D341Med (cell line): ENCODE measurements at regions not wholly inside any gene's neighbourhood (a gene's known extent, or its start where the extent isn't known, plus 50 kb on each side); places are given as distances from the start of the nearest gene placed in this dataset.
A peak's percentile ranks its signal among the peaks of the same experiment; 100 is the strongest.

ENCODE experiments used
- DNase-seq: peaks from one replicate; pipeline ENCODE4 v3.0.0; 2012; ENCODE audit warnings: low spot score

GRCh38 chr15:91473894-91474545 is 374.0 kb downstream of the SV2B start:
- no peak for DNase-seq

- no peak for DNase-seq
Measured at GRCh38 chr15:91476861-91477260, 376.6 kb upstream of the SLCO3A1 start.

- no peak for DNase-seq
Measured at GRCh38 chr15:91478717-91479191, 374.8 kb upstream of the SLCO3A1 start.

- DNase-seq: no peak
Measured at GRCh38 chr15:91480426-91480825, 373.1 kb upstream of the SLCO3A1 start.

DNA sequence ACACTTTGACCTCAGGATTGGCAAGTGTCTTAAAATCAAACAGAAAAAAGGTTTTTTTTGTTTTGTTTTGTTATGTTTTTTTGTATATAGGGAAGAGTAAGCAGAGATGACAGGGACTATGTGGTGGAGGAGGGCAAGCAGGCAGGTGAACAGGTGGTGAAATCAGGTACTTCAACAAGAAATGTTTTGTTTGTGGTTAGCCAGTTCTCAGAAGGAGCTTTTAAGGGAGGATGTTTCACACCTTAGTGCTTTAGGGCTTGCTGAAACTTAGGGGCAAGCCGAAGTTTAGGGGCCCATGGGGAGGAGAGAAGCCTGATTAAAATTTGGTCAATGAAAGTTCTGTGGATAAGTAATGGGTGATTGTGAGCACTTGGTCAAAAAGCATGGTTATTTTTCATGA is 370.7 kb upstream of the SLCO3A1 start:
- DNase-seq: no peak

GRCh38 chr15:91484141-91484540 is 369.4 kb upstream of the SLCO3A1 start:
- peak; percentile 73 for DNase-seq

DNA sequence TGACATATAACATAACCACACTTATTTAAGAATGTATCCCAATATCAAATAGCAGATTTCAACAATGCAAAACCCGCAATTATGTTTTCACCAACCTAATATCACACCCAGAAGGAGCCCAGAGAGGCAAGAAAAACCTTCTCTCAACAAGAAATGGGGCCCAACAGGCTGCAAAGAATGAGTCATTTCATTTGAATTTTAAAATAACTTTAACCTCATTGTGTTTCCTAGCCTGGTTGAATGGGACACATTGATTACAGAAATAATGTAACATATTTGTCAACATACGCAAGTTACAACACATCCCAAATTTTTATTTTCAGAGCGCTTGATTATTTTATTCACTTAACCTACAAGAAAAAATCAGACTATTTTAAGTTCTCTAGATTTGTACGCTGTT is 365.1 kb upstream of the SLCO3A1 start:
- DNase-seq: no peak

GRCh38 chr15:91490211-91490610 is 363.3 kb upstream of the SLCO3A1 start:
- DNase-seq: no peak

DNA sequence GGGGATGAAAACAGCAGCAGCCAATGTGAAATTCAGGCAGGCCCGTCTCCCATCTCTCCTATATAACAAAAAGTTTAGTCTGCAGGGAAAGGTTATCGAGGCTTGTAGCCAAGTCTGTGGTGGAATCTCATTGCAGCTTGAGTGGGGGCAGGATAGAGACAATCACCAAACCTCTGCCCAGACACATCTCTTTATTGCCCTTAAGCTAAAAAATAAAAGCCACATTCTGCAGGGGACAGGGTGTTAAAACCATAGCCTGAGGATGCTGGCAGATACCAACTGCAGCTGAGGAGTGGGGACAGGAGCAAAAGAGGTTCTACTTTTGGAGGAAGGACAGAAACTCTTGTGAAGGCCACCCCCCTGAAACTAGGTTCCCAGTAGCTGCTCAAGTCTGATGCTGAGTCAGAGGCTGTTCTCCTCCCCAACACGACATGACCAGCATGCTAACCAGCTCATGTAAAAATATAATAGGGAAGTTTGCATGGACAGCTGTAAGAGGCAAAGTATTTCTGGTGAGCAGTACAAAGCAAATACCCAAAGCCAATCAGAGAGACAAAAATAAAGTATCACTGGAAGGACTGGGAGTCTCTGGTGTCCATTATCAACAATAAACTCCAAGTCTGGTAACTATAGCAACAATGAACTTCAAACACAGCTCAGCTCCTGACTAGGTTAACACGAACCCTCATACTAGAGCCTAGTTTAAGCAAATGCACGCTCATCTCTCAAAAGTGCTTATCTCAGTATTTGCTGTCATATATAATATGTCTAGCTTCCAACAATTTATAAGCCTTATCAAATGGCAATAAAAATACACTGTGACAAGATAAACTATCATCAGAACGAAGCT is 362.2 kb upstream of the SLCO3A1 start:
- DNase-seq: no peak

DNA sequence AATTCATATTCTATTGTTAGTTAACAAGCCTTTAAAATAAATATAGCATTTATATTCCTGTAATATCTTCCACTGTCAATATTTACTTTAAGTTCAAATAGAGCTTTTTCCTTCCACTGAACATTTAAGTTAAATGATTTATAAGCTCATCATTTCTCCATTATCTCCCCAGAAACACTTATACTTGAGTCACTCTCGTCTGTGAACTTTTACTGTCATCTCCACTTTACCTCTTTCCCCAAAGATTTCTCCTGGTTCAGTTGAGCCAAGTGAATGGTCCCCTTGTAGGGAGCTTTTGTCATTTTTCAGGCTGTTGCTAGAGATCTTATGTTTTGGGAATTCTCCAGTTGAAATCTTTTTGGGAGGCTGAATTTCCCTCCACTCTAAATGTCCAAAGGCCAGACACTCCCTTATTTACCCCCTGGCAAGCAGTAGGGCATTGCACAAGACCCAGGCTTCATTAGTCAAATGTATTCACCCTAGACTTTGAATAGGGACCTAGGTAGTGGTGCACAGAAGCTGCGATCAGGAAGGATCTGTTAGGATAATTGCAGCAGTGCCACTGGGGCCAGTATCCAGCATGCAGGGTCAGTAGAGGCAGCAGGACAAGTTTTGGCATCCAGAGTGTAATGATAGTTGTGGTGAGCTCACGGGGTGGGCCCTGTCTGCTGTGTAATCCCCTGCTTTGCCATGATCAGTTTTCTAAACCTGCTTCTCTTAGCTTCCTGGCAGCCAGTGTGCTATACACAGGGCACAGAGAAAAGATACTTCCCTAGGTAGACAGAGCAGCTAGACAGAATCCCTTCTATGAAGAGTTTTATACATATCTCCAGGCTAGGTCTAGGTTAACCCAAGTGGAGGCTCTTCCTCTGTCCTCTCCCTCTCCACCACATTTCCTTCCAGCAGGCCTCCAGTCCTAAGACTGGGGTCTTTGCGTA is 356.5 kb upstream of the SLCO3A1 start:
- no peak for DNase-seq

- DNase-seq: no peak
Measured at GRCh38 chr15:91498046-91498748, 355.3 kb upstream of the SLCO3A1 start.

- no peak for DNase-seq
Measured at GRCh38 chr15:91498749-91499062, 354.8 kb upstream of the SLCO3A1 start.

DNA sequence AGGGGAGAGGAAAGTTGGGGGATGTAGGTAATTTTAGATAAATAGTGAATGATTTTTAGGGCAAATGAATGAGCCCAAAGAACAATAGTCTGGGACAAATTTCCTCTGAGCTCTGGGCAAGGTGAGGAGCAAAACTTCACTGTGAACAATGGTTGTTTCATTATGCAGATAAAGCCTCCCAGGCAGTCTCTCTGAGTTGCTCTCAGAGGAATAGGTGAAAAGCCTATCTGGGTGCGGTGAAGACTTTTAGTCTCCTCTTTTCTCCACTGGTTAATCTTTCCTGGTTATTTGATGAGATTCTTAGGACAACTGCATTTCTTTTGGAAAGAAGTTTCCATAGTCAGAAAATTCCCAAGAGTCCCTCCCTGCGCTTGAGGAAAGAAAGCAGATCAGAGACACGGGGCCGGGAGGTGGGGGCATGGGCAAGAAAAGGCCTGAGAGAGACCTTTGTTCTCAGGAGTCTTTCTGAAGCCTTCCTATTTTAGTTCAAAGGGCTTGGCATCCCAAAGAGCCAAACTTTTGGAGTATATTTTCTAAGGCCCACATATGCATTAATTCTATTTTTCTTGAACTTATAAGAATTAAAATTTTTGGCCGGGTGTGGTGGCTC is 353.6 kb upstream of the SLCO3A1 start:
- no peak for DNase-seq

GRCh38 chr15:91508633-91509032 is 344.9 kb upstream of the SLCO3A1 start:
- DNase-seq: no peak

DNA sequence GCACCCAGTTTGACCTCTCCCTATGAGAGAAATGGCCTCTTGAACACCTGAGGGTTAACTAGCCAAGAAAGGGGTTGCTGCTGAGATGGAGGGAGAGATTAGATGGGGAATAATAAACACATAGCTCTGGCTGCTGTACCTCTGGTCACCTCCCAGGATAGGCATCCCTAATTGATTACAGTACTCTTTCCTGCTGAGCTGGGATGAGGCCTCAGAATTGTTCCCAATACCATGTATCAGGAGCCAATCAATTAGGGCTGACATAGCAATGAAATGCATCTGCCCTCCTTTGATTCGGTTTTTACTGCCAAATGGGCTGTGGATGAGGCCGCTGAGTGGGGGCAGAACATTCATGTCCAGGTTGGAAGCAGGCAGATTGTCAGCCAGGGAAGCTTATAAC is 339.4 kb upstream of the SLCO3A1 start:
- no peak for DNase-seq

- DNase-seq: no peak
Measured at GRCh38 chr15:91515188-91515754, 338.2 kb upstream of the SLCO3A1 start.

DNA sequence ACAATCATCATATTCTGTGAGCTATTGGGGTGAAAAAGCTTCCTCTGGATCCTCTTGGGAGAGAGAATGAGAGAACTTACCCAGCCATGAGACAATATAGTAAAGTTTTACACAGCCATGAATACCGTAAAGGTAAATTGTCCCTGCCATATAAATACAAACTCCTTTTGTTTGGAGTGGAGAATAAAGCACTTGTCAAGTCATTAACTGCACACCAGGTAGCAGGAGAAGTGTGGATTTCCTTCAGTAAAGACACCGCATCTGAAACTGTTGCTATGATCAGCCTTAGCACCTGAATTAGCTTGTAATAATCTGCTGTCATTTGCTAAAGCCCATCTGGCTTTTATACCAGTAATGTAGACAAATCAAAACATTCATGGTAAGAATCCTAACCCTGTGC is 336.6 kb upstream of the SLCO3A1 start:
- DNase-seq: no peak

- no peak for DNase-seq
Measured at GRCh38 chr15:91517491-91518200, 335.9 kb upstream of the SLCO3A1 start.

GRCh38 chr15:91520850-91521249 is 332.7 kb upstream of the SLCO3A1 start:
- DNase-seq: no peak

DNA sequence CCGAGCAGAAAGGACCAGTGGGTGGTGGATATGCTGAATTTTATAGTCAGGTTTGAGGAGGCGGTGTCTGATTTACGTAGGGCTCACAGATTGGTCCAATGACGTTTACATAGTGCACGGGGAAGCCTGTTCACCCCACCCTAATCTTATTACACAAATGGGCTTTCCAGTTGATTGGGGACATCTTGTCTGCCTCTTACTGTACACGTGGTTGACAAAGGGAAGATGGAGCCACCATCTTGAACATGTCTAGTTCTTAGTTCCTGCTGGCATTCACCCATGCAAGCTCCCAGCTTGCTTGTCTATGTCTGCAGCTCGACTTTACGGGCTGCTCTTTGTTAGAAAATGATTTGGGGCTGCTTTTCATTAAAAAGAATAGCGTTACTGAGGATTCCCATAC is 332.0 kb upstream of the SLCO3A1 start:
- no peak for DNase-seq

DNA sequence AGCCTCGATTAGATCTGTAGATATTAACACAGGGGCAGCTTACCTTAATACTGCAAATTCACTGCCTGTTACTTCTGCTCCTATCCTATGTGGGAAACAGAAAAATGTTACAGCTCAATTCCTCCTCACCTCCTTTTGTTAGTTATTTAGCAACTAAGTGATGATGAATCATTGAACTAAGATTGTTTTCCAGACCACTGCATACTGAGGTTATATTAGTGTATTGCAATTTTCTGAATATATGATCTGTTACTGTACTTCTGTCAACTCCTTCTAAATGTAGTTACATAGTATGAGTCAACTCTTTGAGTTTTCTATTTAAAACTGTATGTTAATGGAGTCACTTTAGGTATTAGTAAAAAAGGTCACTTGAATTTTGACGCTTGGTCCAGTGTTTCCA is 331.5 kb upstream of the SLCO3A1 start:
- no peak for DNase-seq
